ENCODE measurements at regions not wholly inside any gene's neighbourhood (a gene's known extent, or its start where the extent isn't known, plus 50 kb on each side); places are given as distances from the start of the nearest gene placed in this dataset.
A peak's percentile ranks its signal among the peaks of the same experiment; 100 is the strongest.

DNA sequence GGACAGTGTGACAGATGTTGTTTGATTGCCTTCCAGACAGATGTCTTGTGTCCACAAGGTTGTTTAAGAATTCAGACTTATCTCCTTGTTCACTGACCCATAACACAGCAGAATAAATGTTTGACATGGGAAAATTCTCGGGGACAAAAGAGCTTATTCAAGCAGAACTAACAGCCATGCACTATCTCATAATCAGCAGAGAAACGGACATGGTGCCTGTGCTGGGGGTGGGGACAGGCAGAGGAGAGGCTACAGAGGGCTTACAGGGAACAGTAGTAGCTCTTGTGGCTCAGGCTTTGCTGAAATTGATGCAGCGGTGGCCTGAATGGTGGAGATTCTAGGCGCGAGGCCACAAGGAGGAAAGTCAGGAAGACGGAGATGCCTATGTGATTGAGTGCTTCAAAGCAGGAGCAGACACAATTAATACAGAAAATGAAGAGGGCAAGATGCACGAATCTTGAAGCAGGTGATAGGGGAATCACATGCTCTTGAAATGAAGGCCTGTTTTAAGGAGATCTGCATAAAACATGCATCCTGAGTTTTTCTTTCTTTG, 62.0 kb upstream of the CAB39 start:
- ChIA-PET CTCF (no interaction called here), POLR2A (ENCODE audit: unreplicated experiment) (interaction anchor here (0.6 to 0.7 kb wide), 3 partner anchors 43 to 930 kb away, joined by 3 to 5 read pairs (median 3); no protein-coding TSS in a partner anchor)
- no peaks in the 10 kb centered on the region for H3F3A ChIP-seq (ENCODE audit: insufficient read depth, low read depth)
- 0 out of 2 replicates have a peak overlapping the region, but pooled peaks have one; percentile 7 for H3K4me2 ChIP-seq
- no peak overlapping the region for H2AFZ ChIP-seq
- intact Hi-C loops (cut with micrococcal nuclease; ENCODE audit: unreplicated experiment): loop anchor here (1.0 to 5.0 kb wide), 3 partner anchors 33 to 62 kb away; partner anchors contain the start of gene CAB39
- TF ChIP-seq EZH2 (IDR thresholded peaks at IDR 0.05; ENCODE audit: low read depth): no peak
- TF ChIP-seq CTCF (conservative IDR thresholded peaks at IDR 0.05): no peak
- no peak overlapping the region for H3K4me3 ChIP-seq
- no peaks in the 10 kb centered on the region for H3K9me3 ChIP-seq (ENCODE audit: insufficient read depth, low read depth)
- no peak overlapping the region for H3K27ac ChIP-seq
- no peaks in the 10 kb centered on the region for H3K27me3 ChIP-seq (ENCODE audit: insufficient read depth, low read depth)
- H4K20me1 ChIP-seq (ENCODE audit: insufficient read depth): no peaks in the 10 kb centered on the region
- no peaks in the 10 kb centered on the region for H3K79me2 ChIP-seq (ENCODE audit: low read depth)
- peaks cover 15% of the 10 kb centered on the region for H3K4me1 ChIP-seq (replicated peaks; ENCODE audit: insufficient read depth)
- no peaks in the 10 kb centered on the region for H3K9me2 ChIP-seq (ENCODE audit: insufficient read depth)
- DNase-seq: peak; percentile 56 to 71
- H3K36me3 ChIP-seq (ENCODE audit: low read depth): no peaks in the 10 kb centered on the region
- no TSS peak for BruUV-seq (replicated peaks)

- Histone ChIP-seq H3F3A (ENCODE audit: insufficient read depth, low read depth) (no peaks in the 10 kb centered on the region), H3K36me3 (ENCODE audit: low read depth) (no peaks in the 10 kb centered on the region), H3K27me3 (ENCODE audit: insufficient read depth, low read depth) (no peaks in the 10 kb centered on the region), H3K9me2 (ENCODE audit: insufficient read depth) (no peaks in the 10 kb centered on the region), H3K4me2 (no peak overlapping the region), H3K27ac (no peak overlapping the region), H3K4me1 (replicated peaks; ENCODE audit: insufficient read depth) (peaks cover 15% of the 10 kb centered on the region), H4K20me1 (ENCODE audit: insufficient read depth) (no peaks in the 10 kb centered on the region), H3K4me3 (no peak overlapping the region), H3K79me2 (ENCODE audit: low read depth) (no peaks in the 10 kb centered on the region), H3K9me3 (ENCODE audit: insufficient read depth, low read depth) (no peaks in the 10 kb centered on the region), H2AFZ (no peak overlapping the region)
- POLR2A ChIA-PET (ENCODE audit: unreplicated experiment): no interaction called here
- no peak for TF ChIP-seq EZH2 (IDR thresholded peaks at IDR 0.05; ENCODE audit: low read depth)
- no peak for TF ChIP-seq CTCF (conservative IDR thresholded peaks at IDR 0.05)
- no peak for DNase-seq
- CTCF ChIA-PET: no interaction called here
- intact Hi-C loops (cut with micrococcal nuclease; ENCODE audit: unreplicated experiment): loop anchor here (5.0 kb wide), 1 partner anchor 58 kb away; the partner anchor contains the start of gene CAB39
- BruUV-seq (replicated peaks): no TSS peak
Measured at GRCh38 chr2:230654057-230654456, 58.6 kb upstream of the CAB39 start.

DNA sequence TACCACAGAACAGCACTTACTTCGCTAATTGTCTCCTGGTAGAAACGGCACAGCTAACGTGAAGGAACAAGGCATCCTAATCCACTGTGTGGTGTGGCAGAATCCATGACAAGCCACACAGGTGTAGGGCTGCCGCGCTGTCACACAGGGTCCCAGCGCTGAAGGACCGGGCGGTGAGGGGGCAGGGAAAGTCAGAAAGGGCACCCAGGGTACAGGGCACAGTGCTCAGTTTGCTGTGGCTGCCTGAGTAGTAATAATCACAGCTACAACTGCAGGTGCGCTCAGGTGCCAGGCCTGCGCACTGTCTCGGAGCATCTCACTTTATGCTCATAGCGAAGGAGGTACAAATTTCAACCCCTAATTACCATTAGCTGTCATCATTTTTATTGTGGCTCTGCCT, 55.2 kb upstream of the CAB39 start:
- no peak for TF ChIP-seq CTCF (conservative IDR thresholded peaks at IDR 0.05)
- TF ChIP-seq EZH2 (IDR thresholded peaks at IDR 0.05; ENCODE audit: low read depth): no peak
- Histone ChIP-seq H2AFZ (no peak overlapping the region), H3K27ac (no peak overlapping the region), H4K20me1 (ENCODE audit: insufficient read depth) (no peaks in the 10 kb centered on the region), H3K9me3 (ENCODE audit: insufficient read depth, low read depth) (no peaks in the 10 kb centered on the region), H3K36me3 (ENCODE audit: low read depth) (no peaks in the 10 kb centered on the region), H3K4me2 (no peak overlapping the region), H3K4me3 (no peak overlapping the region), H3F3A (ENCODE audit: insufficient read depth, low read depth) (no peaks in the 10 kb centered on the region), H3K27me3 (ENCODE audit: insufficient read depth, low read depth) (no peaks in the 10 kb centered on the region), H3K4me1 (replicated peaks; ENCODE audit: insufficient read depth) (peaks cover 11% of the 10 kb centered on the region; the same call in 1 of the 2 replicates), H3K9me2 (ENCODE audit: insufficient read depth) (no peaks in the 10 kb centered on the region), H3K79me2 (ENCODE audit: low read depth) (no peaks in the 10 kb centered on the region)
- ChIA-PET CTCF (no interaction called here), POLR2A (ENCODE audit: unreplicated experiment) (no interaction called here)
- BruUV-seq (replicated peaks): no TSS peak
- intact Hi-C loops (cut with micrococcal nuclease; ENCODE audit: unreplicated experiment): no loop called here
- DNase-seq: no peak

All from PC-9 (cell line).